H1 (cell line): ENCODE measurements at regions not wholly inside any gene's neighbourhood (a gene's known extent, or its start where the extent isn't known, plus 50 kb on each side); places are given as distances from the start of the nearest gene placed in this dataset.

Experiments used
- CTCF ChIA-PET: fragments of 300-600 bp; sonication (Branson Sonifier 250); formaldehyde crosslinking; loops from one replicate; lab custom pipeline; 2021; ENCODE audit not compliant: partially characterized antibody; lab: Charles Lee
- POLR2A ChIA-PET: fragments of 300-600 bp; sonication (Branson Sonifier 250); formaldehyde crosslinking; loops from one replicate; lab custom pipeline; 2021; ENCODE audit warnings: inconsistent platforms; ENCODE audit not compliant: partially characterized antibody; lab: Charles Lee
- DNase-seq, 2 experiments: peaks; one replicate each; pipeline versions ENCODE4 v3.0.0 to v3.0.0-alpha.2; 2010 to 2022; ENCODE audit warnings: low spot score in 2 of 2, low read depth in 1 of 2, mixed read lengths in 1 of 2
- FAIRE-seq: peaks from 2 replicates; lab custom pipeline; 2011; peaks lifted over from hg19 to GRCh38; lab: Jason Lieb, UNC
- H2AFZ ChIP-seq: 2 replicates; pipeline ENCODE4 v1.8.1; 2012; ENCODE audit warnings: low read length, inconsistent platforms
- H2AK5ac ChIP-seq: 2 replicates; pipeline ENCODE4 v1.6.1; 2013; ENCODE audit warnings: low read depth, low read length
- H2BK120ac ChIP-seq: replicated peaks from 2 replicates; pipeline ENCODE3; 2013; ENCODE audit warnings: low read depth, low read length, inconsistent platforms
- H2BK12ac ChIP-seq: 2 replicates; pipeline ENCODE4 v1.6.1; 2013; ENCODE audit warnings: low read depth, low read length
- H2BK15ac ChIP-seq: 2 replicates; pipeline ENCODE4 v1.6.1; 2013; ENCODE audit warnings: low read length
- H2BK20ac ChIP-seq: 2 replicates; pipeline ENCODE4 v1.6.1; 2013; ENCODE audit warnings: low read length
- H2BK5ac ChIP-seq: 2 replicates; pipeline ENCODE4 v1.6.1; 2013; ENCODE audit warnings: low read depth, low read length
- H3K14ac ChIP-seq: 2 replicates; pipeline ENCODE4 v1.6.1; 2013; ENCODE audit warnings: inconsistent platforms; ENCODE audit not compliant: insufficient read length
- H3K18ac ChIP-seq: 2 replicates; pipeline ENCODE4 v1.6.1; 2013; ENCODE audit warnings: low read length; ENCODE audit errors: extremely low read depth
- H3K23ac ChIP-seq: 2 replicates; pipeline ENCODE4 v1.6.1; 2013; ENCODE audit warnings: inconsistent platforms; ENCODE audit not compliant: insufficient read length
- H3K23me2 ChIP-seq: 2 replicates; pipeline ENCODE4 v1.6.1; 2013; ENCODE audit warnings: low read depth, low read length
- H3K27ac ChIP-seq: 2 replicates; pipeline ENCODE4 v1.6.1; 2011; ENCODE audit warnings: low read depth, low read length, inconsistent platforms
- H3K27me3 ChIP-seq, 4 experiments: replicated peaks in 1 of 4; 1 replicate in 1 of 4; 2 replicates in 3 of 4; pipeline versions ENCODE4 v1.6.1 to v1.8.1; 2011 to 2013; ENCODE audit warnings: low read length in 3 of 4, mild to moderate bottlenecking in 3 of 4, inconsistent platforms in 2 of 4, mixed read lengths in 2 of 4, moderate library complexity in 1 of 4; ENCODE audit not compliant: control insufficient read depth in 3 of 4, insufficient read depth in 3 of 4; ENCODE audit errors: extremely low read depth in 1 of 4
- H3K36me3 ChIP-seq, 4 experiments: 2 replicates each; pipeline versions ENCODE4 v1.6.1 to v1.8.1; 2011 to 2013; ENCODE audit warnings: mild to moderate bottlenecking in 4 of 4, low read length in 3 of 4, moderate library complexity in 2 of 4, control low read depth in 1 of 4, inconsistent platforms in 1 of 4; ENCODE audit not compliant: insufficient read depth in 4 of 4, control insufficient read depth in 2 of 4
- H3K4ac ChIP-seq: replicated peaks from 2 replicates; pipeline ENCODE3; 2013; ENCODE audit warnings: low read length, low read depth, mixed read lengths, inconsistent platforms; ENCODE audit not compliant: insufficient read length
- H3K4me1 ChIP-seq, 4 experiments: replicated peaks in 1 of 4; 1 replicate in 1 of 4; 2 replicates in 3 of 4; pipeline versions ENCODE4 v1.6.1 to v1.8.1; 2011 to 2013; ENCODE audit warnings: low read length in 3 of 4, inconsistent platforms in 2 of 4, mixed read lengths in 1 of 4; ENCODE audit not compliant: insufficient read depth in 4 of 4, control insufficient read depth in 3 of 4
- H3K4me2 ChIP-seq, 2 experiments: 2 replicates each; pipeline versions ENCODE4 v1.6.1 to v1.8.1; 2011 to 2013; ENCODE audit warnings: low read depth in 2 of 2, low read length in 2 of 2, control low read depth in 1 of 2, inconsistent platforms in 1 of 2, mild to moderate bottlenecking in 1 of 2; ENCODE audit not compliant: insufficient read depth in 1 of 2
- H3K4me3 ChIP-seq, 4 experiments: fragments of 200-600, 300-600 bp in 1 of 4; sonication (generic), shearing (Covaris generic), sonication (Bioruptor Twin) in 1 of 4; 2 replicates each; pipeline versions ENCODE4 v1.5.1 to v1.8.1; 2011 to 2016; ENCODE audit warnings: low read length in 4 of 4, low read depth in 3 of 4, control low read depth in 2 of 4, inconsistent platforms in 2 of 4, mild to moderate bottlenecking in 2 of 4, mixed read lengths in 1 of 4, moderate library complexity in 1 of 4; ENCODE audit not compliant: insufficient read depth in 2 of 4; ENCODE audit errors: extremely low read depth in 1 of 4
- H3K56ac ChIP-seq: replicated peaks from 2 replicates; pipeline ENCODE3; 2013; ENCODE audit warnings: low read depth, mild to moderate bottlenecking, mixed read lengths, low read length, inconsistent platforms; ENCODE audit not compliant: insufficient read length
- H3K79me1 ChIP-seq: 2 replicates; pipeline ENCODE4 v1.6.1; 2013; ENCODE audit warnings: low read depth, low read length, control low read depth
- H3K79me2 ChIP-seq, 2 experiments: 2 replicates each; pipeline versions ENCODE4 v1.6.1 to v1.8.1; 2012 to 2013; ENCODE audit warnings: low read length in 2 of 2, mild to moderate bottlenecking in 2 of 2, inconsistent platforms in 1 of 2; ENCODE audit not compliant: insufficient read depth in 2 of 2, control insufficient read depth in 1 of 2
- H3K9ac ChIP-seq, 4 experiments: replicated peaks in 1 of 4; 1 replicate in 1 of 4; 2 replicates in 3 of 4; pipeline versions ENCODE4 v1.6.1 to v1.8.1; 2011 to 2013; ENCODE audit warnings: low read depth in 3 of 4, low read length in 3 of 4, control low read depth in 2 of 4, mild to moderate bottlenecking in 2 of 4, moderate library complexity in 2 of 4, inconsistent platforms in 1 of 4; ENCODE audit errors: extremely low read depth in 1 of 4
- H3K9me3 ChIP-seq, 2 experiments: 2 replicates each; pipeline versions ENCODE4 v1.6.1 to v1.8.1; 2012 to 2013; ENCODE audit warnings: mild to moderate bottlenecking in 2 of 2, moderate library complexity in 2 of 2, control low read depth in 1 of 2, inconsistent platforms in 1 of 2, low read depth in 1 of 2, low read length in 1 of 2, mixed read lengths in 1 of 2; ENCODE audit not compliant: insufficient read depth in 2 of 2
- H4K20me1 ChIP-seq, 2 experiments: replicated peaks in 1 of 2; 2 replicates each; pipeline versions ENCODE3 to v1.8.1; 2011 to 2013; ENCODE audit warnings: inconsistent platforms in 2 of 2, low read length in 2 of 2, mild to moderate bottlenecking in 1 of 2; ENCODE audit not compliant: insufficient read depth in 2 of 2, control insufficient read depth in 1 of 2
- H4K5ac ChIP-seq: 2 replicates; pipeline ENCODE4 v1.6.1; 2013; ENCODE audit warnings: low read length, low read depth, mixed read lengths, inconsistent platforms; ENCODE audit not compliant: insufficient read length
- H4K8ac ChIP-seq: 2 replicates; pipeline ENCODE4 v1.8.0; 2013; ENCODE audit warnings: mild to moderate bottlenecking, moderate library complexity, low read length, inconsistent platforms; ENCODE audit not compliant: insufficient read depth; ENCODE audit errors: extremely low read depth
- H4K91ac ChIP-seq: replicated peaks from 2 replicates; pipeline ENCODE3; 2013; ENCODE audit warnings: low read length, mixed read lengths, inconsistent platforms; ENCODE audit not compliant: insufficient read length
- JUN ChIP-seq: IDR thresholded peaks from 2 replicates; pipeline ENCODE4 v1.6.1; 2011; ENCODE audit warnings: low read depth, mild to moderate bottlenecking, improper control_type of control experiment, low read length
- KDM1A ChIP-seq: fragments of 200-600, 300-600 bp; sonication (generic); IDR thresholded peaks from 2 replicates; pipeline ENCODE4 v1.7.1; 2016; ENCODE audit warnings: mild to moderate bottlenecking, low read length, borderline replicate concordance
- WGBS, 2 experiments: shearing (Covaris generic) in 1 of 2; methylation state at CpG; one replicate each; pipeline versions ENCODE4 v1.1.6 to v1.1.7; 2013 to 2015; ENCODE audit warnings: low lambda C conversion rate in 2 of 2, mixed read lengths in 2 of 2, inconsistent platforms in 1 of 2, low coverage in 1 of 2, missing lambda C conversion rate in 1 of 2; ENCODE audit not compliant: insufficient replicate concordance in 2 of 2, insufficient coverage in 1 of 2, insufficient read length in 1 of 2; ENCODE audit errors: extremely low coverage in 1 of 2, missing lambda C conversion rate in 1 of 2; 5-methylcytosine and 5-hydroxymethylcytosine counted together

GRCh38 chr7:114859477-114859876, 62.4 kb upstream of the MDFIC start:
- no peak overlapping the region for H4K91ac ChIP-seq
- H3K18ac ChIP-seq = no peak overlapping the region
- no peak overlapping the region for H3K27ac ChIP-seq
- no peaks in the 10 kb centered on the region for H3K23me2 ChIP-seq
- no peak overlapping the region for H3K56ac ChIP-seq
- H2BK20ac ChIP-seq = no peak overlapping the region
- ChIA-PET POLR2A (no interaction called here), CTCF (interaction anchor here (0.5 kb wide), 1 partner anchor 799 kb away, joined by 3 read pairs; no protein-coding TSS in a partner anchor)
- H4K5ac ChIP-seq = no peak overlapping the region
- no peak overlapping the region for H2AFZ ChIP-seq
- H3K4me1 ChIP-seq = peaks cover 0 to 5% (median 3%) of the 10 kb centered on the region in 4 experiments; a peak in 4 of 7 replicates
- no peak overlapping the region for H2BK12ac ChIP-seq
- H3K9ac ChIP-seq = no peak overlapping the region
- no peak overlapping the region for H2BK15ac ChIP-seq
- H3K14ac ChIP-seq = no peak overlapping the region
- H3K9me3 ChIP-seq = no peaks in the 10 kb centered on the region
- H3K79me1 ChIP-seq = no peaks in the 10 kb centered on the region
- H4K20me1 ChIP-seq = no peaks in the 10 kb centered on the region
- H3K4me2 ChIP-seq = no peak overlapping the region
- no peaks in the 10 kb centered on the region for H3K36me3 ChIP-seq
- TF ChIP-seq JUN (no peak), KDM1A (no peak)
- H3K4me3 ChIP-seq = no peak overlapping the region
- no peak overlapping the region for H3K4ac ChIP-seq
- no peak overlapping the region for H2BK120ac ChIP-seq
- no peak overlapping the region for H4K8ac ChIP-seq
- no peaks in the 10 kb centered on the region for H3K79me2 ChIP-seq
- DNase-seq (no peak), FAIRE-seq (no peak)
- WGBS, 2 experiments = 87% methylated on average over 1 of the region's 1 CpG; no CpG with 5 or more reads in 1 of the 2 experiments
- H3K27me3 ChIP-seq = no peaks in the 10 kb centered on the region
- no peak overlapping the region for H2BK5ac ChIP-seq
- H2AK5ac ChIP-seq = no peak overlapping the region
- H3K23ac ChIP-seq = no peak overlapping the region
